DND-41 (cell line): ENCODE measurements at regions not wholly inside any gene's neighbourhood (a gene's known extent, or its start where the extent isn't known, plus 50 kb on each side); places are given as distances from the start of the nearest gene placed in this dataset.
A peak's percentile ranks its signal among the peaks of the same experiment; 100 is the strongest.

ENCODE experiments used
- ATAC-seq: fragments of 200-7000 bp; cut with Tn5 transposase; 3 replicates; pipeline ENCODE4 v1.9.1; 2021; ENCODE audit warnings: low read depth; ENCODE audit not compliant: insufficient read depth
- DNase-seq: peaks from one replicate; pipeline ENCODE4 v3.0.0-alpha.2; 2020
- H2AFZ ChIP-seq: 2 replicates; pipeline ENCODE4 v1.6.0; 2012; ENCODE audit warnings: low read depth, low read length
- H3K27ac ChIP-seq: 2 replicates; pipeline ENCODE4 v1.5.1; 2012; ENCODE audit warnings: low read length, inconsistent platforms
- H3K27me3 ChIP-seq: fragments of 200-600 bp; sonication (generic); 2 replicates; pipeline ENCODE4 v1.6.0; 2012; ENCODE audit warnings: low read length, mild to moderate bottlenecking, inconsistent platforms; ENCODE audit not compliant: insufficient read depth, poor library complexity
- H3K36me3 ChIP-seq: 2 replicates; pipeline ENCODE4 v1.5.1; 2012; ENCODE audit warnings: low read length, inconsistent platforms; ENCODE audit not compliant: insufficient read depth
- H3K4me1 ChIP-seq: 2 replicates; pipeline ENCODE4 v1.5.1; 2012; ENCODE audit warnings: mild to moderate bottlenecking, low read length; ENCODE audit not compliant: insufficient read depth
- H3K4me2 ChIP-seq: 2 replicates; pipeline ENCODE4 v1.6.0; 2012; ENCODE audit warnings: mild to moderate bottlenecking, moderate library complexity, low read length, inconsistent platforms; ENCODE audit not compliant: insufficient read depth
- H3K4me3 ChIP-seq, 2 experiments: fragments of 200-600 bp in 1 of 2; shearing (Covaris generic) in 1 of 2; 2 replicates each; pipeline ENCODE4 v1.5.1; 2012 to 2016; ENCODE audit warnings: inconsistent platforms in 2 of 2, low read length in 2 of 2, mild to moderate bottlenecking in 2 of 2, low read depth in 1 of 2, moderate library complexity in 1 of 2
- H3K79me2 ChIP-seq: 2 replicates; pipeline ENCODE4 v1.6.0; 2012; ENCODE audit warnings: low read length, inconsistent platforms; ENCODE audit not compliant: insufficient read depth
- H3K9ac ChIP-seq: 2 replicates; pipeline ENCODE4 v1.6.0; 2012; ENCODE audit warnings: low read depth, mild to moderate bottlenecking, inconsistent platforms, low read length, moderate library complexity
- H3K9me3 ChIP-seq: 2 replicates; pipeline ENCODE4 v1.5.1; 2012; ENCODE audit warnings: low read length, moderate library complexity, mild to moderate bottlenecking, inconsistent platforms; ENCODE audit not compliant: insufficient read depth, severe bottlenecking
- H4K20me1 ChIP-seq: 2 replicates; pipeline ENCODE4 v1.6.0; 2012; ENCODE audit warnings: low read length; ENCODE audit not compliant: insufficient read depth
- CTCF ChIP-seq: IDR thresholded peaks from 2 replicates; pipeline ENCODE4 v1.5.1; 2012; ENCODE audit warnings: borderline replicate concordance, low read length, moderate library complexity, mild to moderate bottlenecking; ENCODE audit not compliant: poor library complexity, severe bottlenecking; ENCODE audit errors: extremely low read depth
- EZH2 ChIP-seq: IDR thresholded peaks from 3 replicates; pipeline ENCODE4 v1.6.1; 2012; ENCODE audit warnings: borderline replicate concordance, low read depth, mild to moderate bottlenecking, moderate library complexity, low read length, inconsistent platforms; ENCODE audit not compliant: severe bottlenecking

DNA sequence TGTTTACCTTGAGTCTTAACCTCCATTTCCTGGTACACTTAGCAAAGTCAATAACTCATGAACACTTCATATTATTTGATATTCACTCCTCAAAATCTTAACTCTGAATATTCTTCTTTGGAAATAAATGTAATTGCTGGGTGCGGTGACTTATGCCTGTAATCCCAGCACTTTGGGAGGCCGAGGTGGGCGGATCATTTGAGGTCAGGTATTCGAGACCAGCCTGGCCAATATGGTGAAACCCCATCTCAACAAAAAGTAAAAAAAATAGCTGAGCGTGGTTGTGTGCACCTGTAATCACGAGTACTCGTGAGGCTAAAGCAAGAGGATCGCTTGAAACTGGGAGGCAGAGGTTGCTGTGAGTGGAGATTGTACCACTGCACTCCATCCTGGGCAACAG is 201.3 kb upstream of the DSEL start:
- Histone ChIP-seq H3K79me2 (no peaks in the 10 kb centered on the region), H3K27me3 (no peaks in the 10 kb centered on the region), H3K9me3 (no peaks in the 10 kb centered on the region), H4K20me1 (no peaks in the 10 kb centered on the region), H3K27ac (no peak overlapping the region), H3K4me1 (no peaks in the 10 kb centered on the region), H2AFZ (no peak overlapping the region), H3K4me3 (no peak overlapping the region), H3K36me3 (no peaks in the 10 kb centered on the region), H3K4me2 (no peak overlapping the region), H3K9ac (no peak overlapping the region)
- TF ChIP-seq EZH2 (no peak), CTCF (no peak)
- DNase-seq (no peak), ATAC-seq (no peak)

- Histone ChIP-seq H3K9me3 (no peaks in the 10 kb centered on the region), H3K9ac (no peak overlapping the region), H3K27me3 (no peaks in the 10 kb centered on the region), H3K79me2 (no peaks in the 10 kb centered on the region), H3K36me3 (no peaks in the 10 kb centered on the region), H2AFZ (no peak overlapping the region), H3K4me1 (no peaks in the 10 kb centered on the region), H3K4me2 (no peak overlapping the region), H4K20me1 (no peaks in the 10 kb centered on the region), H3K27ac (no peak overlapping the region), H3K4me3 (no peak overlapping the region)
- DNase-seq, result no peak
- ATAC-seq, result no peak
- no peak for TF ChIP-seq CTCF
- TF ChIP-seq EZH2, result no peak
Measured at GRCh38 chr18:67715567-67715966, 199.0 kb upstream of the DSEL start.

DNA sequence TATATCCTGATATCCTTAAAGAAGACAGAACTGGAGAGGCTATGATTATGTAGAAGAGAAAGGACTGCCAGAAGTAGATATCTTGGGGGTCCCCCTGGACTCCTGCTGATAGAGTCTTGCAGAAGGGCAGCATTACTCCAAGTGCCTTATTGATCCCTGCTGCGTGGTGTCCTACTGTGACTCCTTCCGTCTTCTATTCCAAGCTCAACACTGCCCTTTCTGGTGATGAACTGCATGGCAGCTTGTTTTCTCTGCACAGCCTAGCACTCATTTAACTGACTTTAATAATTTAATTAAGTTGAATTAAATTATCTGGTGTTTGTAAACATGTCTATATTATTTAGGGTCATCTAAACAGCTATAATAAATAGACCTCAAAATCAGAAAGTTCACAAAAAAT is 194.1 kb upstream of the DSEL start:
- Histone ChIP-seq H3K36me3 (no peaks in the 10 kb centered on the region), H4K20me1 (no peaks in the 10 kb centered on the region), H3K9me3 (no peaks in the 10 kb centered on the region), H3K9ac (no peak overlapping the region), H3K27ac (no peak overlapping the region), H3K27me3 (no peaks in the 10 kb centered on the region), H3K4me2 (no peak overlapping the region), H3K4me3 (no peak overlapping the region), H3K4me1 (no peaks in the 10 kb centered on the region), H3K79me2 (no peaks in the 10 kb centered on the region), H2AFZ (no peak overlapping the region)
- DNase-seq, result no peak
- TF ChIP-seq CTCF (peak; percentile 22), EZH2 (no peak)
- no peak for ATAC-seq

DNA sequence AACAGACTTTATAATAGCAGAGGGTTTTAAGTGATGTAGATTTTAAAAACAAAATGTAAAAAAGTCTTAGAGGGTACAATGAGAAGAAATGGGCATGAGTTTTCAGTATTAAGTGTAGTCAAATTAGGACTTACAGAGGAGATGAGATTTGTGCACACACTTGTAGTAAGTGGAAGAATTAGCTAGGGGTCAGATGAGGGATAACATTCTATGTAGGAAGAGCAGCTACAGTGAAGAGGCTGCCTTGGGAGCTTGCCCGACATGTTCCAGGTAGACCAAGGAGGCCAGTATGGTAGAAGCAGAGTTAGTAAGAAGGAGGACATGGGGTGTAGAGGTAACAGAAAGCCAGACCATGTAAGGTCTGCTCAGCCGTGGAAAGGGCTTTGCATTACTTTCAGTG is 189.2 kb upstream of the DSEL start:
- H4K20me1 ChIP-seq, result no peaks in the 10 kb centered on the region
- H3K79me2 ChIP-seq, result no peaks in the 10 kb centered on the region
- ATAC-seq (no peak), DNase-seq (no peak)
- H3K36me3 ChIP-seq, result no peaks in the 10 kb centered on the region
- H2AFZ ChIP-seq, result no peak overlapping the region
- no peak overlapping the region for H3K27ac ChIP-seq
- H3K4me3 ChIP-seq, result no peak overlapping the region
- no peaks in the 10 kb centered on the region for H3K4me1 ChIP-seq
- TF ChIP-seq EZH2, result no peak
- no peak for TF ChIP-seq CTCF
- no peaks in the 10 kb centered on the region for H3K27me3 ChIP-seq
- no peaks in the 10 kb centered on the region for H3K9me3 ChIP-seq
- H3K4me2 ChIP-seq, result no peak overlapping the region
- H3K9ac ChIP-seq, result no peak overlapping the region
